GM12891 (cell line): ENCODE measurements at regions not wholly inside any gene's neighbourhood (a gene's known extent, or its start where the extent isn't known, plus 50 kb on each side); places are given as distances from the start of the nearest gene placed in this dataset.

Experiments used
- POLR2A ChIP-seq: IDR thresholded peaks from 2 replicates; pipeline ENCODE4 v1.6.1; 2011; ENCODE audit warnings: low read depth, low read length, control low read depth
- POLR2AphosphoS5 ChIP-seq: IDR thresholded peaks from 2 replicates; pipeline ENCODE4 v1.6.1; 2011; ENCODE audit warnings: low read depth, low read length, control low read depth
- SPI1 ChIP-seq: IDR thresholded peaks from 2 replicates; pipeline ENCODE4 v1.6.1; 2011; ENCODE audit warnings: low read depth, low read length, control low read depth
- TAF1 ChIP-seq: IDR thresholded peaks from 2 replicates; pipeline ENCODE4 v1.6.1; 2011; ENCODE audit warnings: low read depth, low read length, control low read depth

- no peak for TF ChIP-seq POLR2A
- TF ChIP-seq SPI1, result no peak
- TF ChIP-seq TAF1, result no peak
- no peak for TF ChIP-seq POLR2AphosphoS5
These were observed 84.2 kb upstream of the ELL2 start for GRCh38 chr5:96045888-96046287.
